GM18909 (cell line): ENCODE measurements at regions not wholly inside any gene's neighbourhood (a gene's known extent, or its start where the extent isn't known, plus 50 kb on each side); places are given as distances from the start of the nearest gene placed in this dataset.
"Not testable (repeated sequence)": the region's sequence is repeated elsewhere in the genome, so short reads cannot be mapped to it uniquely, and the experiment has no call there.

ENCODE experiments used
- ATAC-seq: cut with Tn5 transposase; IDR thresholded peaks from one replicate; pipeline ENCODE4 v1.9.1; 2021; ENCODE audit warnings: mild to moderate bottlenecking; ENCODE audit not compliant: unreplicated experiment, poor library complexity

- ATAC-seq = not testable (repeated sequence)
These were observed 163.9 kb downstream of the IGLL1 start for GRCh38 chr22:23416169-23416690.

- ATAC-seq = no peak
These were observed 164.6 kb downstream of the IGLL1 start for GRCh38 chr22:23415490-23415851.

- no peak for ATAC-seq
These were observed 165.2 kb downstream of the IGLL1 start for GRCh38 chr22:23414727-23415489.

GRCh38 chr22:23411739-23412138, 168.4 kb downstream of the IGLL1 start:
- ATAC-seq = no peak

GRCh38 chr22:23410411-23410810, 169.7 kb downstream of the IGLL1 start:
- no peak for ATAC-seq

GRCh38 chr22:23409976-23410375, 170.1 kb downstream of the IGLL1 start:
- ATAC-seq = no peak

GRCh38 chr22:23408321-23408720, 171.8 kb downstream of the IGLL1 start:
- no peak for ATAC-seq

- ATAC-seq = no peak
These were observed 174.7 kb downstream of the IGLL1 start for GRCh38 chr22:23405366-23405851.

GRCh38 chr22:23404689-23405365, 175.3 kb downstream of the IGLL1 start:
- no peak for ATAC-seq

GRCh38 chr22:23403720-23404688, 176.1 kb downstream of the IGLL1 start:
- ATAC-seq = no peak

GRCh38 chr22:23403152-23403719, 176.9 kb downstream of the IGLL1 start:
- no peak for ATAC-seq

GRCh38 chr22:23402275-23403151, 177.6 kb downstream of the IGLL1 start:
- no peak for ATAC-seq

GRCh38 chr22:23401910-23402274, 178.2 kb downstream of the IGLL1 start:
- no peak for ATAC-seq

GRCh38 chr22:23401111-23401909, 178.8 kb downstream of the IGLL1 start:
- ATAC-seq = no peak

- no peak for ATAC-seq
These were observed 179.7 kb downstream of the IGLL1 start for GRCh38 chr22:23400286-23400981.

GRCh38 chr22:23399367-23400285, 180.5 kb downstream of the IGLL1 start:
- ATAC-seq = no peak
